Ovary (tissue), 7 donors: ENCODE measurements at regions not wholly inside any gene's neighbourhood (a gene's known extent, or its start where the extent isn't known, plus 50 kb on each side); places are given as distances from the start of the nearest gene placed in this dataset.

Experiments used
- DNase-seq, 5 donors: peaks; one replicate each; pipeline ENCODE4 v3.0.0-alpha.2; 2019 to 2020
- H3K27ac ChIP-seq, 2 donors: fragments of 200-600 bp; one replicate each; pipeline versions ENCODE4 v1.5.1 to v1.8.0; 2019 to 2022
- H3K27me3 ChIP-seq: fragments of 200-600 bp; one replicate; pipeline ENCODE4 v1.8.0; 2022
- H3K36me3 ChIP-seq: fragments of 200-600 bp; sonication (generic); one replicate; pipeline ENCODE4 v1.5.1; 2019
- H3K4me1 ChIP-seq: one replicate; pipeline ENCODE4 v1.8.1; 2013; ENCODE audit warnings: mild to moderate bottlenecking, moderate library complexity; ENCODE audit not compliant: insufficient read depth
- H3K4me3 ChIP-seq: fragments of 200-600 bp; sonication (generic); one replicate; pipeline ENCODE4 v1.5.1; 2017
- H3K9me3 ChIP-seq, 2 donors: fragments of 200-600 bp in 1 of 2; sonication (generic) in 1 of 2; one replicate each; pipeline versions ENCODE4 v1.5.1 to v1.8.1; 2013 to 2019; ENCODE audit warnings: mild to moderate bottlenecking in 1 of 2, moderate library complexity in 1 of 2
- CTCF ChIP-seq, 3 donors: fragments of 450-650 bp in 2 of 3; fragments of 200-600 bp in 1 of 3; IDR thresholded peaks; one replicate each; pipeline versions ENCODE4 v1.5.1 to v1.8.0; 2016 to 2022; ENCODE audit warnings: antibody characterized with exemption in 3 of 3, mild to moderate bottlenecking in 1 of 3
- EP300 ChIP-seq: sonication (generic); formaldehyde crosslinking; IDR thresholded peaks from one replicate; pipeline ENCODE4 v1.6.1; 2017; ENCODE audit warnings: antibody characterized with exemption
- POLR2A ChIP-seq: fragments of 450-650 bp; IDR thresholded peaks from one replicate; pipeline ENCODE4 v1.6.1; 2017; ENCODE audit warnings: antibody characterized with exemption, mild to moderate bottlenecking, moderate library complexity
- WGBS, 3 donors: extraction: QIAGEN DNeasy Blood & Tissue Kit in 1 of 3; methylation state at CpG; one replicate each; pipeline versions ENCODE4 v1.1.5 to v1.1.7; 2013 to 2017; 5-methylcytosine and 5-hydroxymethylcytosine counted together
- intact Hi-C, 4 donors: fragments of 100-400 bp; cut with DNase I; formaldehyde crosslinking; loops; one replicate each; pipeline versions ENCODE4 v1.11.0 to v1.15.1; 2022 to 2023
- donor health status: DM: no; HTN: no; CAD: no; lungs with moderate emphysema.
- donor health status: DM: no; HTN: no; CAD: no.
- donor health status: Bipolar disorder and iron deficiency.
- donor health status: DM: no; HTN: no; CAD: no.
- donor health status: DM: yes; HTN: yes; CAD: no.

GRCh38 chr16:73874324-73874723 lies 422.3 kb upstream of the PSMD7 start:
- no peak overlapping the region for H3K4me3 ChIP-seq
- WGBS, 3 donors = 22 to 38% (median 24%) methylated on average over 3 of the region's 3 CpGs
- DNase-seq = no peak
- H3K27ac ChIP-seq = no peak overlapping the region
- no peaks in the 10 kb centered on the region for H3K9me3 ChIP-seq
- intact Hi-C loops = no loop called here
- H3K27me3 ChIP-seq = no peaks in the 10 kb centered on the region
- no peak for TF ChIP-seq CTCF (IDR thresholded peaks at IDR 0.05)
- no peak for TF ChIP-seq POLR2A
- H3K36me3 ChIP-seq = no peaks in the 10 kb centered on the region
- H3K4me1 ChIP-seq = no peaks in the 10 kb centered on the region

- 1 to 10% (median 1%) methylated on average over 2 of the region's 2 CpGs for WGBS, 3 donors
- H3K9me3 ChIP-seq = no peaks in the 10 kb centered on the region
- H3K4me1 ChIP-seq = no peaks in the 10 kb centered on the region
- intact Hi-C loops = no loop called here
- DNase-seq = no peak
- no peak overlapping the region for H3K4me3 ChIP-seq
- no peak overlapping the region for H3K27ac ChIP-seq
- H3K36me3 ChIP-seq = no peaks in the 10 kb centered on the region
- TF ChIP-seq EP300 (no peak), CTCF (IDR thresholded peaks at IDR 0.05) (no peak), POLR2A (no peak)
- H3K27me3 ChIP-seq = no peaks in the 10 kb centered on the region
Measured at GRCh38 chr16:73873643-73874042, 423.0 kb upstream of the PSMD7 start.

- intact Hi-C loops = no loop called here
- DNase-seq = no peak
- Histone ChIP-seq H3K36me3 (no peaks in the 10 kb centered on the region), H3K4me1 (no peaks in the 10 kb centered on the region), H3K9me3 (no peaks in the 10 kb centered on the region), H3K27ac (no peak overlapping the region), H3K4me3 (no peak overlapping the region), H3K27me3 (no peaks in the 10 kb centered on the region)
- WGBS, 3 donors = 100% methylated on average over 1 of the region's 8 CpGs; no CpG with 5 or more reads in 2 of the 3 donors
- TF ChIP-seq CTCF (IDR thresholded peaks at IDR 0.05) (no peak), POLR2A (no peak), EP300 (no peak)
Measured at GRCh38 chr16:73872856-73873255, 423.8 kb upstream of the PSMD7 start.

GRCh38 chr16:73871088-73871733 lies 425.4 kb upstream of the PSMD7 start:
- no peaks in the 10 kb centered on the region for H3K4me1 ChIP-seq
- WGBS, 3 donors = 75 to 81% (median 76%) methylated on average over 6 of the region's 6 CpGs
- no peak overlapping the region for H3K4me3 ChIP-seq
- intact Hi-C loops = no loop called here
- TF ChIP-seq POLR2A = no peak
- TF ChIP-seq CTCF (IDR thresholded peaks at IDR 0.05) = no peak
- no peak for TF ChIP-seq EP300
- no peak overlapping the region for H3K27ac ChIP-seq
- H3K27me3 ChIP-seq = no peaks in the 10 kb centered on the region
- no peaks in the 10 kb centered on the region for H3K36me3 ChIP-seq
- no peaks in the 10 kb centered on the region for H3K9me3 ChIP-seq
- no peak for DNase-seq
